GM19324 (cell line): ENCODE measurements at regions not wholly inside any gene's neighbourhood (a gene's known extent, or its start where the extent isn't known, plus 50 kb on each side); places are given as distances from the start of the nearest gene placed in this dataset.

Experiments used
- ATAC-seq: cut with Tn5 transposase; IDR thresholded peaks from one replicate; pipeline ENCODE4 v1.9.1; 2021; ENCODE audit warnings: mild to moderate bottlenecking, moderate library complexity; ENCODE audit not compliant: unreplicated experiment, low FRiP score

- no peak for ATAC-seq
Measured at GRCh38 chr5:164687391-164687790, 1182.0 kb downstream of the MAT2B start.

- ATAC-seq: no peak
Measured at GRCh38 chr5:164688437-164688836, 1183.0 kb downstream of the MAT2B start.

DNA sequence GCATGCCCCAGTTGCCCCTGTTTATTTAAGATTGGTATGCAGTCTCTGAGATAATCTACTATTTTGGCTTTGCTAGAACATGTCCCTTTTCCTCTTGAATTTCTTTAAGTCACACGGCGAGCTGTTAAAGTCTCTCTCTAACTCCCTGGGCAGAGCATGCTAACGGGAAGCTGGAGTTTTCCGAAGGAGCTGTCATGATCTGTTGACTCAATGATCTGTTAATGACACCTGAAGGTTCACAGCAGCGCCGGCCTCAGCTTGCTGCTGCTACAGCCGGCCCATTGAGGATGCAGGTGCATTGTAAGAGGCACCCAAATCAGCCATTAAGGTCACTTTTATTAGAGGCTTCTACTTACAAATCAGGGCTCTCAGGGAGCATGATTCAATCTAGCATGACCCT is 1203.4 kb downstream of the MAT2B start:
- no peak for ATAC-seq

DNA sequence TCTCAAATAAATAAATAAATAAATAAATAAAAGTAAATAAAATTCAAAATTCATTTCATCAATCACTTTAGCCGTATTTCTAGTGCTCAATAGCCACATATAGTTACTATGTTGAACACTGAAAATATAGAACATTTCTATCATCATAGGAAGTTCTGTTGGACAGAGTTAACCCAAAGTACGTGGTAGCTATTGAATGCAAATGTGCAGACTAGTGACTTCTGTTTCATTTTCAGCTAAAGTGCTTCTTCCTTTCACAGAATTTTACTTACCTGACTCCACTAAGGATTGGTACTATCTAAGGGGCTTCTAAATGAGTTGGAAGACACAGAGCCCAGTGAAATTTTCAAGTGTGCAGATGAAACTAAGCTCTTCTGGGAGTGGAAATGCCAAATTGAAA is 1208.3 kb downstream of the MAT2B start:
- no peak for ATAC-seq

DNA sequence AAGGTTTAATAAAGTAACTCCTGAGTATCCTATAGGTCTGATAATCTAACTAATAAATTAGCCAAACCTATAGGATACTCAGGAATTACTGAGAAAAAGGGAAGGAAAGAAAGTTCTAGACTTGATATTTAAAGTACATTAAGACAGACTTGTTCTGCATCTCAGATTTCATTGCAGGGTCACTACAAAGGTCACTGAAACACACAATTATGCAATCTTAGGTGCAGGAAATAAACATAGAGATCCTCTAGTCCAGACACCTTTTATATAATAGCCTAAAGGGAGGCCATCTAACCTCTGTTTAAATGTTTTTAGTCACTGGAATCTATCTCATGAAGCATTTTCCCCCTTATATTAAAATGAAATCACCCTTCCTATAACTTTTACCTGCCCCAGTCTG is 1215.7 kb downstream of the MAT2B start:
- ATAC-seq: no peak

GRCh38 chr5:164721656-164722055 is 1216.2 kb downstream of the MAT2B start:
- ATAC-seq: no peak

- ATAC-seq: no peak
Measured at GRCh38 chr5:164722702-164723101, 1217.3 kb downstream of the MAT2B start.

- no peak for ATAC-seq
Measured at GRCh38 chr5:164727012-164727411, 1221.6 kb downstream of the MAT2B start.

DNA sequence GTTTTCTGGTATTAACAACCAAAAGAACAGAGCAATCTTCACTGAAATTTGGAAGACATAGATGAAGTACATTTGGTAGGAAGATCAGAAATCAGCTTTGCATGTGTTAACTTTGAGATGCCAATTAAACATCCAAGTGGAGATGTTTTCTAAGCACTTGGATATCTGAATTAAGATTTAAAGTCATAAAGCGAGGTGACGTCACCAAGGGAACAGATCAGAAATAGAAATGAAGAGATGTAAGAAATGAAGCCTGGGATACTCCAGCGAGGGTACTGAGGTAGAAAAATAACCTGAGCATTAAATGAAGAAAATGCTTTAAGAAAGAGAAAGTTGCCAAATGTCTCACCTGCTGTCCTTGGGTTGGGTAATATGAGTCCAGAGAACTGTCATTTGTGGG is 1223.3 kb downstream of the MAT2B start:
- ATAC-seq: no peak

DNA sequence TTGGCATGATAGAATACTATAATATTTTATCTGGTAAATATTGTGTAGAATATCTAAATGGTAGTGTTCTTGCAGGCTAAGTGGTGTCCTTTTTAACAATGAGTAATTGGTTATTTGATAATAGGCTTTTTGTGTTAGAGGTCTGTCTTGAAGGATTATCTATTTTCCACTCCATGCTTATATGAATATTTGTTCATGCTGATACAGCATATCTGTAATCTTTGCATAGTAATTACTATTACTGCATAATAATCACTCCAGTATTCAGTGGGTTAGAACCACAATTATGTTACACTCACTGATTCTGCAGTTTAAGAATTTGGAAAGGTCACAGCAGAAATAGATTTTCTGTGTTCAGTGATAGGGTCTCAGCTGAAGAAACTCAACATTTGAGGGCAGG is 1229.9 kb downstream of the MAT2B start:
- ATAC-seq: no peak

GRCh38 chr5:164741376-164741775 is 1236.0 kb downstream of the MAT2B start:
- ATAC-seq: peak; percentile 44

- ATAC-seq: peak; percentile 92
Measured at GRCh38 chr5:164742025-164742424, 1236.6 kb downstream of the MAT2B start.

GRCh38 chr5:164746723-164747122 is 1241.3 kb downstream of the MAT2B start:
- no peak for ATAC-seq

- no peak for ATAC-seq
Measured at GRCh38 chr5:164747371-164747770, 1242.0 kb downstream of the MAT2B start.

DNA sequence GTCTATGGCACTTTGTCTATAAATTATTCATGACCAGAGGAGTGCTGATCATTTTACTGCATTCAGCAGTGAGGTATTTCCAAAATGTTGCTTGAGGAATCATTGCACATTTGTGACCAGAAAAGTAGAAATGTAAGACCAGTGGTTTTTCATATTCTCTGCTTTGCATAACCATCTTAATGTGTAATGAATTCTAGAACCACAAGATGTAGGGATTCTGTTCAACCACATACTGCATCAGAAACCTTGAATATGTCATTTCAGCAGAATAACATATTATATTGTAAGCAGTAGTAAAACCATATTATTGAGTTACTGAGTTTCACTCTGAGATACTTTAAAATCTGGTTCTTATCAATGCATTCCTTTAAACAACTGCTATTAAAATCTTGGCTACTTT is 1243.4 kb downstream of the MAT2B start:
- ATAC-seq: peak; percentile 79

- no peak for ATAC-seq
Measured at GRCh38 chr5:164753434-164753833, 1248.0 kb downstream of the MAT2B start.

GRCh38 chr5:164763206-164763605 is 1257.8 kb downstream of the MAT2B start:
- ATAC-seq: no peak

GRCh38 chr5:164772122-164772521 is 1266.7 kb downstream of the MAT2B start:
- no peak for ATAC-seq

DNA sequence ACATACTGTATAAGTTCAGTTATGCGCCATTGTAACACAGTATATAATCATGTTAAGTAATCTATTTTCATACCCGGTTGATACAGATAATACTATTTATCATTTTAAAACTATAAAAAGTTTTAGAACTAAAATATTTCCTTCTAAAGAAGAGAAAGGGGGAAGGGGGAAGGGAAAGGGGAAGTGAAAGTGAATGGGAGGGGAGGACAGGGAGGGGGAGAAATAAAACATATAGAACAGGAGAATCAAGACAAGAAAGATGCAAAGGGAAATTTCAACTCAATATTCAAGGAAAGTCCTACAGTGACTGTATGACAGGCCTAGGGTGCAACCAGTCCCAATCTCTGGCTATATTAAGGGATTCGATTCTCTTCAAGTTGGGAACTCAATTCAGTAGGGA is 1278.8 kb downstream of the MAT2B start:
- no peak for ATAC-seq

DNA sequence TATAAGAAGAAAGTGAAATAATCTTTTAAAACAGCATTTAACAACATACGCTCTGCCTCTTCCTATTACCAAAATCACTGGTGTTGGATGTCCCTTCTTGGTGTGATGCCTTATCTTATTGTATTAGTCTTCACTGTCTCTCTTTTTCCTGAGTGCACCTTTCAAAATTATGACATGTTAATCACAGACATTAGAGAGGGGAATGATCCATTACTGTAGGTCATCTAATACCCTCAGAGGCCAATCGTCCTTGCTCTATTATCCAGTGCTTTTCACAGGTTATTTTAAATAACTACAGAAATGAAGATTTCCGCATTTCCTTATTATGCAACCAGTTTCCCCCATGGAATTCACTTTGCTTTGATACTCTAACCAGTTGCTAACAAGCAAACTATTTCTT is 1292.7 kb downstream of the MAT2B start:
- no peak for ATAC-seq

DNA sequence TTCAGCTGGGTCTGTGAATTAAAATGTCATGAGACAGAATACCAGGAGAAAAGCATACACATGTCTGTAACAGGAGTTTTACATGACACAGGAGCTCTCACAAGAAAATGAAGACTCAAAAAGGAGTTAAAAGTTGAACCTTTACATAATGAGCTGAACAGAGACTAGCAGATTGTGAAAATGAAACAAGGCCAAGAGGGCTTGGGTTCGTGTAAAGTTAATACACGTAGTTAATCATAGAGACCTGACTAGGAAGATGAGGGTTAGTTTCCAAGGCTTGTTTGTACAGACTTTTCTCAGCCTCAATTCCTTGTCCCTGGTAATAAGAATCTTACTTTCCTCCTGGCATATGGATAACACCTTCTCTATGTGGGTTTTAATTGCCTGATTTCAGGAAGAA is 1294.0 kb downstream of the MAT2B start:
- peak; percentile 79 for ATAC-seq

GRCh38 chr5:164801910-164802309 is 1296.5 kb downstream of the MAT2B start:
- no peak for ATAC-seq

DNA sequence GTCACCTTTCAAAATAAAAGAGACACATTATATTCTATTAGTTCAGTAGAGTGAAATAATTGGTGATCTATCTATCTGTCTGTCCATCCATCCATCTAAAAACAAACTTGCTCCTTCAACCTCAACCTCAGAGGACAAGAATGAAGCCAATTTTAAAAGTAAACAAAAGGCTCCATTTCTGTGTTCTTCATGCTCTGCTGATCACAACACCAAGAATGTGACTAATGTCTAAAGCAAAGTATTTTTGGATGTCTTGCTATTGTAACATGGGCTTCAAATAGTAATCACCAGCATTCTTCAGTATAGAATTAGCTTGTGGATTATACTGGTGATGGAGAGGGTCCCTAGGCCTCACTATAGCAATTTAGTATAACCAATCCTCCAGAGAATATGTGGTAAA is 1304.4 kb downstream of the MAT2B start:
- no peak for ATAC-seq
